ENCODE measurements at regions not wholly inside any gene's neighbourhood (a gene's known extent, or its start where the extent isn't known, plus 50 kb on each side); places are given as distances from the start of the nearest gene placed in this dataset.

GRCh38 chr12:107374161-107374840 lies 281.0 kb upstream of the CRY1 start:
- no peak for TF ChIP-seq CTCF (conservative IDR thresholded peaks at IDR 0.05; ENCODE audit: low read length)
- TF ChIP-seq EZH2phosphoT487 (IDR thresholded peaks at IDR 0.05; ENCODE audit: borderline replicate concordance), result no peak
